NCI-H2227 (cell line): ENCODE measurements at regions not wholly inside any gene's neighbourhood (a gene's known extent, or its start where the extent isn't known, plus 50 kb on each side); places are given as distances from the start of the nearest gene placed in this dataset.

ENCODE experiments used
- DNase-seq: peaks from one replicate; lab custom pipeline; 2025; ENCODE audit not compliant: unreplicated experiment; lab: John Stamatoyannopoulos, UW

- no peak for DNase-seq
These were observed 1341.3 kb upstream of the PIK3C3 start for GRCh38 chr18:40613721-40614120.

- DNase-seq: no peak
These were observed 1342.7 kb upstream of the PIK3C3 start for GRCh38 chr18:40612356-40612755.

DNA sequence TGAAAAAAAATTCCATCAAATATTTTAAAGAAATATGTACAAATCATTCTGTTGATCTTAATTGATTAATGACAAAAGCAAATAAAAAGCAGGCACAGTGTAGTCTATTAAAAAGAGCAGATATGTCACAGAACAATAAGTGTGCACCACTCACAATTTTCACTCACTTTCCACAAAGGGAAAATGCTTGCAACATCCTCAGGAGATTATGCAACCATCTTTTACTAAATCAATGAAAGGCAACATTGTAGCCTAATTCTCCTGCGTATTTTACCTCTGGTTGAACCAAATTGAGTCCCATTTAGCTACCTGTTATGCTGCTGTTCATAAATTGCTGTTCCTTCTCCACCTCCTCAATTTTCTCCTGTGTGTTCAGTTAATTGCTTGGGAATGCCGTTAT is 1346.8 kb upstream of the PIK3C3 start:
- DNase-seq: no peak

DNA sequence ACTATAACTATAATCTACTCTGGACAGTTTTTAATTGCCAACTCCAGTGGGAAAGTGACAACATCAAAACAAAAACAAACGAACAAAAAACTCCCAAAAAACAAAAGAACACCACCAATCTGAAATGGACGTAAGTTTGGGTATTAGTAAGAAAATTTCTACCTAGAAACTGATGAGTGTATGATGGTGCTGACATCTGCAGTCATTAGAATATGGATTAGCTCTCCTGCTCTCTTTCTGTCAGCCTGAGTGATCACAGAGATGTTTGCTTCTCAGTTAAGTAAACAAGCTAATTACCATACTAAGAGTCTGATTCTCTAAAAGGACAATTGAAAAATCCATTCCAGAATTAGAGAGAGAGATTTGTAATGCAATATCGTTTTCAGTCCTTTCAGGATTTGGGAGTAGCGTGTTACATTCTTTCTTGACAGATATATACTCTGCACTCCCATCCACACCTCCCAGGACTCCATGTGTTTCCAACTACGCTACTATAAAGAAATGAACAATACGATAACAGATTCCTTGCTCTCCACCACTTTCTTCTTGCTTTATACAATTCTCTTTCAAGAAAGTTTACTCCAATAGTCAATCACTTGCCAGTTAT is 1347.4 kb upstream of the PIK3C3 start:
- DNase-seq: no peak

GRCh38 chr18:40606996-40607395 is 1348.0 kb upstream of the PIK3C3 start:
- DNase-seq: no peak

DNA sequence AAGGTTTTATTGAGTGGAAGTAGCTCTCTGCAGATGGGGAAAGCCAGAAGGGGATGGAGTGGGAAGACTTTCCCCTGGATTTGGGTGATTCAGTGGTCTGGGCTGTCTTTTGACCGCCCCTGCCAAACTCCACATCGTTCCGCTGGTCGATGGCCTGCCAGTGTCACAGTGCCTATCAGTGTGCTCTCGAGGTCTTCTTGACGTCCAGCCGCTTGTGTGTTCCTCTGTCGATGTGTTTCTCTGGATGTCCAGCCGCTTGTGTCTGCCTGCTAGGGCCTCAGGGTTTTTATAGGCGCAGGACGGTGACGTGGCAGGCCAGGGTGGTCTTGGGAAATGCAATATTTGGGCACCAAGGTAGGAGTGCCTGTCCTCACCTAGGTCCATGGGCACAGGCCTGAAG is 1371.4 kb upstream of the PIK3C3 start:
- DNase-seq: no peak

DNA sequence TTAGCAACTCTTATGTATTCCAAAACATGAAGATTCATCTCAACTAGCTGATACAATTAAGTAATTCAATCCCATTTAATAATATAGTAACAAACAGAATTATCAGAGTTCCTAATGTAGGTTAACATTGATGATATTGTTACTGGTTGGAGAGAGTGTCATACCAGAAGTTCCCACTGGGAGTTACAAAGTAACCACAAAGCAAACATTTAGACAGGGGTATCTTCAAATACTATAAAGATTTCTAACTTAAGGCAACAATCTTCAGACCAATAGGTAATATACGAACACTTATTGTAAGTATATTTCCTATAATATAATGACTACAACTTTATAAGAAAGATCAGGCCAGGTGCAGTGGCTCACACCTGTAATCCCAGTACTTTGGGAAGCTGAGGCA is 1372.9 kb upstream of the PIK3C3 start:
- DNase-seq: no peak

GRCh38 chr18:40577981-40578365 is 1377.1 kb upstream of the PIK3C3 start:
- DNase-seq: no peak

DNA sequence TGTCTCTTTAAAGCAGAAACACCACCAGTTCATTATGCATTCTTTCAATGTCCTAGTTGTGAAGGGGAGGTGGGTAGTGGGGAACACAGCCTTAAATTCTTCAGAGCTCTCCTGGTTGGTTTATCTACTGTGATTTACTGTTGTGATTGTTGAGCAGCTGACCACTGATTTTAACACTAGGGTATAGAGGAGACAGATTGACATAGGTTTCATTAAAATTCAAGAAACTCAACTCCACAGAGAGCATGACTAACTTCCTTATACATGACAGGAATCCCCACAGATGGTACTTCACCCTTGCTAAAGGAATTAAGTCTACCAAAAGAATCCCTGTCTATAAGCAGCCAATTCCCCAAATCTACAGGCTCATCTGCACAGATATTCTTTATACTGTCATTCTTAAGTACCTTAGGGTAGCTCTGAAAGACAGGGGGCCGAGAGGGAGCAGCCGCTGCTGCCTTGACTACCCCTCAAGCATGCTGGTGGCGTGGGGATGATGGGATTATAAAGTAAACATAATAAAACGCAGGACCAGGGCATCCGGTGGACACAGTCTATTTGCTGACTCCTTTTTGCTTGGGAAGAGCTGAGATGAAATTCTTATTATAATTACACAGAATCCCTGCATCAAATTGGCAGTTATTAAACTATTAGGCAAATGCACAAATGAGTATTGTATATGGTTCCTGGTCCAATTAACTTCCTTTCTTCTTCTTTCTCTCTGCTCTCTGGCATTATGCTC is 1377.6 kb upstream of the PIK3C3 start:
- DNase-seq: no peak

DNA sequence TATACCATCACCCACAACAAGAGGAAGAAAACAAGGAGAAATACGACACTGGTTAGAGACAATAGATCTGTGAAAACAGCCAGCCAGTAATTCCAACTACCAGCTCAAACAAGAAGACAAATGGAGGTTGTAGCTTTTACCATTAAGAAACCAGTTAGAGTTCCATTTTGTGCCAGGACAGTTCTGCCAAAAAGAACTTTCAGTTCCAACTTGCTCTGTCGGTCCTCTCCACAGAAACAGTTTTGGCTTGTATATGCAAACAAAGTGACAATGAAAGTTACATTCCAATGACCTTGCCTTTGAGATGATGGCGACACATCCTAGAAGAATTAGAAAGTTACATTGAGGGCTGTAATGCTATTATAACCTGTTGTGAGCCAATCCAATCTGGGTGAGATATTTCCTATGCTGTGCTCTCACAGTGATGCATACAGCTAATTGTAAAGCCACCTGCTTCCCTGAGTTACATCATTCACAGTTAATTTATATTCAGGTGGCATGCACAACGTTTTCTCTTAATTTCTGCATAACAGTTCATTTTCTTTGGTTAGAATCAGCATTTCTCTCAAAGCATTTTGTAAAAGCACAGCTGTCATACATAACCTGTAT is 1378.4 kb upstream of the PIK3C3 start:
- no peak for DNase-seq

DNA sequence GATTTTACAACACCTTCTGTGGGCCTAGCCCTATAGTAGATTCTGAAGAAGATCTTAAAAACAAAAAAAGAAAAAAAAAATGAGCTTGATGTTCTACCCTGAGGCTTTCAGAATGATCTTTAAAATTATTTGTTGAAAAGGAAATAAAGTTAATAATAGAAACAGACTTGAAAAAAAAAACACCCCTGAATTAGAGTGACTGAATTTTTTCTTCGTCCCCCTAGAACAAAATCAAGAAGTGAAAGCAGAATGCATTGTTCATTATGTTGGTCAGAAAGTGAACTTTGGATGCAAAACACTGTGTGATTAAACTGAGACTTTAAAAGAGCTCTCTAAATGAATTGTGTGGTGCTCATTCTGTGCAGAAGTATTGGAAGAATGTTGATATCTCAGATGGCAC is 1384.4 kb upstream of the PIK3C3 start:
- no peak for DNase-seq

GRCh38 chr18:40569605-40570004 is 1385.4 kb upstream of the PIK3C3 start:
- no peak for DNase-seq

- no peak for DNase-seq
These were observed 1388.6 kb upstream of the PIK3C3 start for GRCh38 chr18:40566510-40566844.

DNA sequence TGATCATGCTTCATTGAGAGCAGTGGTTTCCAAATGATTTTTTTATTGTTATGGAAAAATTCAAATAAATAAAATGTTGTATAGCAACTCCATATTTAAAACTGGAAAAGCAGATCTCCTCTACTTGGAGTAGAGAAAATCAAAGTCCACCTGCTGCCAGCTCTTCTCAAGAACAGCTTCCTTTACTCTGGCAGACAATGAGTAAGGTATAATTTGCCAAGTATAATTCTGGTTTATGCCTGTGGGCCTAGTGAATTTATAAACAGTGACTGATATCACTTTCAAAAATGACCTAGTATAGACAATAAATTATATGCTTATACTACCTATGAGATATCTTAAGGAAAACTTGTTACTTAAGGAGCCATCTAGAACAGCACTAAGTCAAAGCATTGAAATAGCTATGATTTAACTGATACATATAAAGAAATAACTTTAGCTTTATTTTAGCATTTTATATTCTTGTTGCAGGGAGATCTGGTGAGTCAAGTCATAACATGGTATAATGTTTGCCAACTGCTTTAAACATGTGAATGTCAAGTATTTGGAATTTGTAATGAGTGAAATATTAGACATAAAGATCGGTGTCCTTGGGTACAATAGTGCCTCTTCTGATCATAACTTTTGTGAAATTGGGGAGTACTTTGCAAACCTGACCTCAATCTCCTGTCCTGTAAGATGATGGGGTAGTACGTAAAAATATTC is 1389.1 kb upstream of the PIK3C3 start:
- DNase-seq: no peak

GRCh38 chr18:40559556-40559955 is 1395.5 kb upstream of the PIK3C3 start:
- DNase-seq: no peak

GRCh38 chr18:40558706-40559392 is 1396.2 kb upstream of the PIK3C3 start:
- DNase-seq: peak; percentile 19

- DNase-seq: no peak
These were observed 1399.1 kb upstream of the PIK3C3 start for GRCh38 chr18:40555914-40556313.

GRCh38 chr18:40553029-40553428 is 1402.0 kb upstream of the PIK3C3 start:
- peak; percentile 8 for DNase-seq

DNA sequence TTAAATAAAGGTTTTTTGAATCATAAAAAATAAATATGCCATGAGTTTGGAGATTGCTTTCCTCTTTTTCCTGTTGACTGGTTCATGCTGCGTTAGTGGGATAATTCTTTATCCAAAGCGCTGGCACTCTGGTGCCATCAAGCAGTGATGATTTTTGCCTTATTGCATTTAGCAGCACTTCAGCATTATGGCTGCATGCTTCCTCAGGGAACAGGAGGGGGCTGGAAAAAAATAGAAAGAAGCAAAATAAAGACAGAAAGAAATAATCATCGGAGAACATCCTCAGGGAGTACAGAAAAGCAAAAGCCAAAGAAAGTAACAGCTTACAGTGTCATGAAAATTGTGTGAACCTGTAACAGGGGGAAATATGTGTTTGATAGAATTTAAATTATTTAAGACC is 1408.2 kb upstream of the PIK3C3 start:
- DNase-seq: peak; percentile 10

DNA sequence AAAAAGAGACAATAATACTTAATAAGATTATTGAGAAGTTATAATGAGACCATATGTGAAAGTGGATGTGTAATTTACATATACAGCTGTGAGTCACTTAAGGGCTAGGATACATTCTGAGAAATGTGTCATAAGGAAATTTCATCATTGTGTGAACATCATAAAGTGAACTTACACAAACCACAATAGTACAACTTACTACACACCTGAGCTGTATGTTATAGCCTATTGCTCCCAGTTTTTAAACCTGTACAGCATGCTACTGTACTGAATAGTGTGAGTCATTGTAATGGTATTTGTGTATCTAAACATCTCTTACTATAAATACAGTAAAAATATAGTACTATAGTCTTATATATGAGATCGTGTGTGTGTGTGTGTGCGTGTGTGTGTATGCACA is 1420.3 kb upstream of the PIK3C3 start:
- DNase-seq: no peak

- no peak for DNase-seq
These were observed 1423.0 kb upstream of the PIK3C3 start for GRCh38 chr18:40532046-40532445.
